HG03025 (cell line): ENCODE measurements at regions not wholly inside any gene's neighbourhood (a gene's known extent, or its start where the extent isn't known, plus 50 kb on each side); places are given as distances from the start of the nearest gene placed in this dataset.
"Not testable (repeated sequence)": the region's sequence is repeated elsewhere in the genome, so short reads cannot be mapped to it uniquely, and the experiment has no call there.

ENCODE experiments used
- ATAC-seq: cut with Tn5 transposase; IDR thresholded peaks from one replicate; pipeline ENCODE4 v1.9.1; 2021; ENCODE audit warnings: mild to moderate bottlenecking, moderate library complexity; ENCODE audit not compliant: unreplicated experiment, low FRiP score

DNA sequence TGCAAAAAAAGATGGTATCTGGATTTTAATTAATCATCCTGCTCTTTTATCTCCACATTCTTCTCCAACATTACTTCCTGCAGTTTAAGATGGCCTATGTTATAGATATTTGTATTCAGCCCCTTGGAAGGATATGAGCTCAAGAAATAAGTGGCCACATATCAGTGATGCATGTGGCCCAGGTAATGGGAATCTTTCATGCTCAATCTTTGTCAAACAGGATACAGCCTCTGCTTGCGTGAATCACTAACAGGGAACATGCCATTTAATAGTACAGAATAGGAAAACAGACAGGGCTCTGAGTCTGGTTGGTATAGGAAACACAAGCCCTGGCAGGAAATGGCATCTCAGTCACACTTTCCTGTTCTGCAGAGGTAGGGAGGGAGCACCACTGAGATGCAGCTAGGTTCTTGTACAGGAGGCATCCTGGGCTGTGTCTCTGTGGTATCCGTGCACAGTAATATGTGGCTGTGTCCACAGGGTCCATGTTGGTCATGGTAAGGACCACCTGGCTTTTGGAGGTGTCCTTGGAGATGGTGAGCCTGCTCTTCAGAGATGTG, 774.6 kb downstream of the TMEM121 start:
- not testable (repeated sequence) for ATAC-seq

DNA sequence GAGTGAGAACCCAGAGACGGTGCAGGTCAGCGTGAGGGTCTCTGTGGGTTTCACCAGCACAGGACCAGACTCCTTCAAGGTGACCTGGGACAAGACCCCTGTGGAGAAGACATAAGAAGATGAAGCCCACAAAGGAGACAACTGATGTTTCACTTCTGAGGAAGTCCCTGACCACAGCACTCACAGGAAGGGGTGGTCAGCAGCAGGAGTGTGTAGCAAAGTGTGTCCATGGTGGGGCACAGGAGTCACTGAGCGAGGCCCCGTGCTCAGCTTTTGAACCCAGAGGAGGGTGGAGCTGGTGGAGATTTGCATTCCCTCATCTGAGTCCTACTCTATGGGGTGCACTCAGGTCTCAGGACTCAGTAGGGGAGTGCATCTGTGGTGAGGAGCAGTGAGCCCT, 775.2 kb downstream of the TMEM121 start:
- not testable (repeated sequence) for ATAC-seq

DNA sequence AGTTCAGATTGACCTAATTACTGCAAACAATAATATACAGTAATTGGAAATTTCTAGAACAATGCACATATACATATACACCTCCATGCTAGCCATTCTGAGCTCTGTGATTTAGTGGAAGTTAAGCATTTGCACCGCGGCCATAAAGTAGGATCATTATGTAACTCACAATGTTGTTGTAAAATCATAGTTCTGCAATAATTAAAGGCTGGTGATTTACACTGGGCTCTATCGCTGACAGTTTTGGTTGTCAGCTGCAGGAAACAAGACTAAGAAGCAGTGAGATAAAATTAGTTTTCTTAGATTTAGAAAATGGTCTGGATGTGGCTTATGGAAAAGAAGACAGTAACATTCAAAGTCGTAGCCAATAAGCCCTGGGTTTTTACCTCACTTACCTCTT, 776.3 kb downstream of the TMEM121 start:
- ATAC-seq: no peak

DNA sequence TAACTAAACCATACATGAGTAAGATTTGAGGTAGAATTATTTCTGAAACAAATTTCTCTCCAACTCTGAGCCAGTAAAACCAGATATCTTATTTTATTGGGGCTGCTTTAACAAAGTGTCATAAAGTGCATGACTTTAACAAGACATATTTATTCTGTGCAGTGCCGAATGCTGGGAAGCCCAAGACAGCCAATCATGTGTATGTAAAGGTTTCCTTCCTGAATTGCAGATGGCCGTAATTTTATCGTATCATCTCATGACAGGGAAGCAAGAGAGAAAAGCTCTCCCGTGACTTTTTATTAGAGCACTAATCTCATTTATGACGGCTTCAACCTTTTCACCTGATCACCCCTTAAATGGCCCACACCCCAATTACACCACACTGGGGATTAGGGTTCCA, 777.9 kb downstream of the TMEM121 start:
- no peak for ATAC-seq

DNA sequence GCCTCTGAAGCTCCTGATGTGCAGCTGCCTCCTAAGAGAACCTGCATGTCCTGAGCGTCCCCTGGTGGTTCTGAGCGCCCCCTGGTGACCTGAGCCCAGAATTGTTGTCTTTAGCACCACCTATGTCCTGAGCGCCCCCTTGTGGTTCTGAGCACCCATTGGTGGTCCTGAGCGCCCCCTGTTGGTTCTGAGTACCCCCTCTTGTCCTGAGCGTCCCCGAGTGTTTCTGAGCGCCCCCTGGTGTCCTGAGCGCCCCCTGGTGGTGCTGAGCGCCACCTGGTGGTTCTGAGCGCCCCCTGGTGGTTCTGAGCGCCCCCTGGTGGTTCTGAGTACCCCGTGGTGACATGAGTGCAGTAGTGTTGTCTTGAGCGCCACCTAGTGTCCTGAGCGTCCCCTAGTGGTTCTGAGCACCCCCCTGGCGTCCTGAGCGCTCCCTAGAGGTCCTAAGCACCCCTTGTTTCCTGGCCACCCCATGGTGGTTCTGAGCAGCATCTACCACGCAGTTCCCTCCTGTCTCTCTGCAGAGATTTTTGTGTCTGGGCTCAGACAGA, 782.5 kb downstream of the TMEM121 start:
- ATAC-seq: peak; percentile 74

DNA sequence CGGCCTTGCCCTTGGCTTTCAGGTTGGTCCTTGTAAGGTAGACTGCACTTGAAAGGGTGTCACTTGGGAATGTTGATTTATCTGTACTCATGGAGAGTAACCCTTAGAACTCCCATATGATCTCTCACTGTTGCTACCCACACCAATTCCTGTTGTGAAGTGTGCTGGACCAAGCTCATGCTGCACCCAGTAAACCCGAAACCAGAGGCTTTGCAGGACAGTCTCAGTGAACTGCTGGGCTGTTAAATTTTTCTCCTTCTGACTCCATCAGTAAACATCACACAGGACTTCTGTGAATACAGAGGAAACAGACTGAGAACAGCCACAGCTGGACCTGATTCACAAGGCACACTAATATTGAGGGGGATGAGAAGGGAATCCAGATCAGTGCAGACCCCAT, 783.0 kb downstream of the TMEM121 start:
- no peak for ATAC-seq

DNA sequence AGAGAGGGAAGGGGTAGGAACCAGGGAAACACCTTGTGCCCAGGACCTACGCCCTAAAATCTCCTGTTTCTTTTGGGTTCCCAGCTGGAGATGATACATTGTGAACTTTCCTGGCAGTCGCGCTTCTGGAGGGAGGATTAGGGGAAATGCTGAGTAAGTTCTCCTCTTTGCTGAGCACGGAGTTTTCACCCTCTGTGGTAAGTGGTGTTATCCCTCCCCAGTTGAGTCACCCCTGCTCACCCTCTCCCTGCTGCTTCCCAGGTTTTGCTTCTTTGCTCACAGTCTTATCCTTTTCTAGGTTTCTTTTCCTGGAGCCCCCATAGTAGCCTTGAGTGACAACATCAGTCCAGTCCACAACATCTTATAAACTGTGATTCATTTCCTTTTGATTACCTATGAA, 789.1 kb downstream of the TMEM121 start:
- no peak for ATAC-seq

DNA sequence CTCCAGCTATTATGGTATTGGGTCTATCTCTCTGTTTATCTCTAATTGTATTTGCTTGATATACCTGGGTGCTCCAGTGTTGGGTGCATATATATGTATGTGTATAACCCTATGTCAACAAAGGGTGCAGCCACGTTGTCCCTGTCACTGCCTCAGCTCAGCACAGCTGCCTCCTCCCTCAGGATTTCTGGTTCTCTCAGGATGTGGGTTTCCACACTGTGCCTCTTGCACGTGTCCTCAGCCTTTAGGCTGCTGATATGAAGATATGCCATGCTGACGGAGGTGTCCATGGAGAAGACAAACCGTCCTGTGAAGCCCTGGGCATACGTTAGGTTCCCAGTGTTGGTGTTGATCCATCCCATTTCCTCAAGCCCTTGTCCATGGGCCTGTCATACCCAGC, 791.2 kb downstream of the TMEM121 start:
- no peak for ATAC-seq

DNA sequence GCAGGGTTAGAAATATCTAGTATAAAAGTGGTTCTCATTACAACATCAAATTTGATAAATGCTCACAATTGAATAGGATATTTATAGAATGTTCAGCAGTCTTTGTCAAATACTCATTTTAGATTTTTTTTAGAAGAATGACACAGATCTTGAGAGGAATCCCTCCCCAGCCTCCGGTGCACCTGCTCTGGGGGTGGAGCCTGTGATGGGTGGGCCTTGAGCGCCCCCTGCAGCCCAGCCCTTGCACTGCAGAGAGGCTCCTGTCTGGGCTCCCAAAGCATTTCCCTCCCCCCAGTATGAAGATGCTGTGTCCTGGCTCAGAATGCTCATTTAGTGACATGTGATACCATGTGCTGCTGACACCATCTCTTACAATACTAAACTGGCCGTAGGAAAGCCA, 792.3 kb downstream of the TMEM121 start:
- no peak for ATAC-seq

DNA sequence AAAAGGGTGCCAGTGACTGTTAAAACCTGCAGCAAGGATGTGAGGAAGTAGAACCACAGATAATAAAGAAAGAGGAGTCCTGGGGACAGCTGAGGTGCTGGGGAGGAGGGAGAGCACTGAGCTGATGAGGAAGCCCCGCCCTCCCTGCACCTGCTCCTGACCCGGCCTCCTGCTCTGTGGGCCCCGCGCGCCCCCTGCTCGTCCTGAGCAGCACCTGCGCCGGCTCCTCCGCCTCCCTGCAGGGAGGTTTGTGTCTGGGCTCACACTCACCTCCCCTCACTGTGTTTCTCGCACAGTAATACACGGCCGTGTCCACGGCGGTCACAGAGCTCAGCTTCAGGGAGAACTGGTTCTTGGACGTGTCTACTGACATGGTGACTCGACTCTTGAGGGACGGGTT, 797.6 kb downstream of the TMEM121 start:
- not testable (repeated sequence) for ATAC-seq

DNA sequence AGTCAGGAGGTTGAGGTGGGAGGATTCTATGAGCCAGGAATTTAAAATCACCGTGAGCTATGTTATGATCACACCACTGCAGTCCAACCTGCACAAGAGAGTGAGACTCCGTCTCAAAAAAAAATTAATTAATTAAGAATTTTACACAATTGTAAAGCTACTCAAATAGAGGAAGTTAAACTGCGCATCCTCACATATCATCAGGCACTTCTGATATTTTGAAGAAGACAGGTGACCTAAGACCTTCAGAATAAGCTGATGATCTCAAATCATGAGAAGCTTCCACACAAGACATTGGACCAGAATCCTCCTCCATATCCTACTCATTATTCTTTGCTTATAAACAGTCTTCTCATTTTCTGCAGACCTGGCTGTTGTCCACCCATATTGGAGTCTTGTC, 800.9 kb downstream of the TMEM121 start:
- ATAC-seq: no peak

DNA sequence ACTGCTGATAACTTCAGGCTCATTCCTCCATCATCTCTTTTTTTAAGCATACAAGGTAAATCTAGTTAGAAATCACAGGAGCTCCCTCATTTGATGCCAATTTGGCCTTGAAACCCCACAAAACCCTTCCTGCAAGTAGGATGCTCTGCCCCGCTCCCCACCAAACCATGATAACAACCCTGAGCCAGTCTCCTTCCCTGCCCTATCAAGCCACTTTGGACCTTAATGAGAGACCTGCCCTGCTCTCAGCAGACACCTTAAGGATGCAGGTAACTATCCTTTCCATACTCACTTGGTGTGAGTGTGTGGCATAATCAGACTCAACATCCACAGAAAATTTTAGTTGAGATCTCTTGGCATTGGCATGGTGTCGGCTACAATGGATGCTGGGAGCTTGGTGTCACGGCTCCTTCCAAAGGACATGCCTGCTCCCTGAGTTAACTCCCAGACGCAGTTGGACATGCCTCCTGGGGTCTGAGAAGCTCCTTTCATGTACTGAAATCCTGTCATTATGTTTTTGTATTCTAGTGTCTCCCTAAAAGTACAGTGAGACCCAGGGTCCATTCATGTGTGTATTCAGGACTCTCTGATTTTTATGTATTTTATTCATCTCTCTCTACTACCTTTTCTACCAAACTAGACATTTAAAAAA, 801.4 kb downstream of the TMEM121 start:
- ATAC-seq: not testable (repeated sequence)

DNA sequence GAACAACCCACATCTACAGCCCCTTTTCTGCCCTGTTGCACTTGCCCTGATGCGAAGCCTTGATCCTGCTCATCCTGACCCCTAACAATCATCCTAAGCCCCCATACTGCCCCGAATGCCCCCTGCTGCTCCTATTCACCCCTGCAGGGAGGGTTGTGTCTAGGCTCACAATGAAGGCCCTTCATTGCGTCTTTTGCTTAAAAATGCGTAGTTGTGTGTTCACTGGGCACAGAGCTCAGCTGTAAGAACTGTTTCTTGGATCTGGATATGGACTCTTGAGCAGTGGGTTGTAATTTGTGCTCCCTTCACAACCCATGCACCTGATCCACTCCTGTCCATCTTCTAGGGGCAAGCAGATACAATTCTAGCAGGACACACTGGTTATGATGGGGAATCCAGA, 802.9 kb downstream of the TMEM121 start:
- not testable (repeated sequence) for ATAC-seq

DNA sequence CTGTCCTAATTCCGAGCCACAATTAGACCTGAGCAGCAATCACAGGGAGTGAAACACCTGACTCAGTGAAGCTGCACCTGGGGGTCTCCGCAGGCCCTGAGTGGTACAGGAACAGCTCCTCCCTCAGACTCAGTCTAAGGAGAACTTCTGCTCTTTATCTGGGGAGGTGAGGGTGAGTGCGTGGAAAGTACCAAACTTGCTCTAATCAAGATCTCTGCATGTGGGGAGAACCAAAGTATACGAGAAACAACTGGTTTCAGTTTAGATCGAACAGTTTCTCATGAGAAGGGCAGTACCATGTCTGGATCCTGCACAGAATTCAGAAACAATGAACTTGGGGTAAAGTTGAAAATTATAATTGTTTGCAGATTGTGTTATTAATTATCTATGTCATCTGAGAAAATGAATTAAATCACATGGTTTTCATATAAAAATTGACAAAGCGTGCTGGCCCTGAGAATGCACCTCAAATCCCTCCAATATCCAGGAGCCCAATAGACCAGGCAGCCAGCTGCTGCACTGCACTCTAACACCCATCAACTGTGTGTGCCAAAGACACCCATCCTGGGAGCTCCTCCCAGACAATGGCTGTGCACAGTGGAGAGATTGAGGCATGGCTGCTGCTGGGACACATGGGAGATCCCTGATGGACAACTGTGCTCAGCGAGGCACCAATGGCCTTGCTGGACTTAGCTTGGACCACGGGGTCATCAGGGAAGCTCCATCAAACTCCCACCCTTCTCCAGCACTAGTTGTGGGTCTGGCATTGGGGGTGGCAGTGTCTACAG, 803.8 kb downstream of the TMEM121 start:
- not testable (repeated sequence) for ATAC-seq

DNA sequence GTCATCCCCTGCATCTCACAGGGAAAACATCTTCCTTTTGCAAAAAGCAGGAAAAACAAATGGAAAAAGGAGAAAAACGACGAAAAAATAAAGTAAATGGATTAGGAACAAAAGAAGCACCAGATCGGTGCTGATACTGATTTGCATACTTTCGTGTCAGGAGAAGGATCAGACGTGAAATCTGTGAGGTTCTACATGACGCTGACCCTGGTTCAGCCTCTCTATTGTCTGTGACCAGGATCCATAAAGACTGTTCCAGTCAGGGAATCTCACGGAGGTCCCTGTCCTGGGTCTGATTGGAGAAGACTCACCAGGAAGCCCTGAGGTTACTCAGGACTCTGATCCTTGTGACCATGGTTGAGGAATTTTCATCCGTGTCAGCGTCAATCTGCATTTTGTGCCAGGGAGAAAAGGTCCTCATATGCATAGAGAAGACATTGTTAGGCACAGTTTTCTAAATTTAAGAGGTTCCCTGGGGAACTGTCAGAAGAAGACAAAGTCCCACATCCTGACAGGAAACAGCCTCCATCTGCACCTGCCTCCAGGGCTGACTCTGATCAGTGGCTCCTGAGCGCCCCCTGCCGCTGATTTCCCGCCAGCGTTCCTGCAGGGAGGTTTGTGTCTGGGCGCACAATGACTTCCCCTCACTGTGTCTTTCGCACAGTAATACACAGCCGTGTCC, 808.2 kb downstream of the TMEM121 start:
- ATAC-seq: not testable (repeated sequence)

DNA sequence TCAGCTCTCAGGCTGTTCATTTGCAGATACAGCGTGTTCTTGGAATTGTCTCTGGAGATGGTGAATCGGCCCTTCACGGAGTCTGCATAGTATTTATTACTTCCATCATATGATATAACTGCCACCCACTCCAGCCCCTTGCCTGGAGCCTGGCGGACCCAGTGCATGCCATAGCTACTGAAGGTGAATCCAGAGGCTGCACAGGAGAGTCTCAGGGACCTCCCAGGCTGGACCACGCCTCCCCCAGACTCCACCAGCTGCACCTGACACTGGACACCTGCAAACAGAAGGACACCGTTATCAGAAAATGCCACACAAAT, 808.7 kb downstream of the TMEM121 start:
- not testable (repeated sequence) for ATAC-seq

DNA sequence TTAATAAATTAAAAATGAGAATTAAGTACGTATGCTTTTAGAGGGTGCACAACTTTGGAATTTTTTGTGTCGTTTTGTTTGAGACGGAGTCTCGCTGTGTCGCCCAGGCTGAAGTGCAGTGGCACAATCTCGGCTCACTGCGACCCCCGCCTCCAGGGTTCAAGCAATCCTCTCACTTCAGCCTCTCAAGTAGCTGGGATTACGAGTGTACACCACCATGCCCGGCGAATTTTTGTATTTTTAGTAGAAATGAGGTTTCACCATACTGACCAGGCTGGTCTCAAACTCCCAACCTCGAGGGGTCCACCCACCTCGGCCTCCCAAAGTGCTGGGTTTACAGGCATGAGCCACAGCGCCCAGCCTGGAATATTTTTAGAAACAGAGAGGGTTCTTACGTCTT, 812.4 kb downstream of the TMEM121 start:
- not testable (repeated sequence) for ATAC-seq

DNA sequence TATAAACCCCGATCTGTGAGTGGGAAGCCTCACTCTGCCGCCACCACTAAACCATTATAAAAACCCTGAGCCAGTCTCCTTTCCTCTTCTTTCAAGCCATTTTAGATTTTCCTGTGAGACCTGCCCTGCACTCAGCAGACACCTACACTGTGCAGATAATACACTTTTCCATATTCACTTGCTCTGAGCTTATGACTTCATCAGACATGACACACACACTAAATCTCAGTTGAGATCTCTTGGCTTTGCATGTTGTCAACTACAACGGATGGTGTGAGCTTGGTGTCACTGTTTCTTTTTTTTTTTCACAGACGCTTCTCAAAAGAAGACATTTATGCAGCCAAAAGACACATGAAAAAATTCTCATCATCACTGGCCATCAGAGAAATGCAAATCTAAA, 814.3 kb downstream of the TMEM121 start:
- ATAC-seq: not testable (repeated sequence)

DNA sequence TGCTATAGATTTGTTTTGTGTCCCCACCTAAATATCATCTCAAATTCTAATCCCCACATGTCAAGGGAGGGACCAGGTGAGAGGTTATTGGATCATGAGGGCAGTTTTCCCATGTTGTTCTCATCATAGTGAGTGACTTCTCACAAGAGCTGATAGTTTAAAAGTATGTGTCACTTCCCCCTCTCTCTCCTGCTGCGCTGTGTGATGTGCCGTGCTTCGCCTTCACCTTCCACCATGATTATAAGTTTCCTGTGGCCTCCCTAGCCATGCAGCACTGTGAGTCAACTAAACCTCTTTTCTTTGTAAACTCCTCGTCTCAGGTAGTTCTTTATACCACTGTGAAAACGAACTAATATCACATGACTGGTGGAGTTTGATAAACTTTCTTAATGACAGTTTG, 814.8 kb downstream of the TMEM121 start:
- not testable (repeated sequence) for ATAC-seq

DNA sequence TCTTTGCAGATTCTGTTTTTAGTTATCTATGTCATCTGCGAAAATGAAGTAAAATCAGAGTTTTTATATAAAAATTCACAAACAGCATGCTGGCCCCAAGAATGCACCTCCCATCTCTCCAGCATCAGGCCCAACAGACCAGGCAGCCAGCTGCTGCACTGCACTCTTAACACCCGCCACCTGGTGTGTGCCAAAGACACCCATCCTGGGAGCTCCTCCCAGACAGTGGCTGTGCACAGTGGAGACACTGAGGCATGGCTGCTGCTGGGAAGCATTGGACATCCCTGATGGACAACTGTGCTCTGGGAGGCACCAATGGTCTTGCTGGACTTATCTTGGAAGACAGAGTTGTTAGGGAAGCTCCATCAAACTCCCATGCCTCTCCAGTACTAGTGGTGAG, 817.2 kb downstream of the TMEM121 start:
- ATAC-seq: no peak

DNA sequence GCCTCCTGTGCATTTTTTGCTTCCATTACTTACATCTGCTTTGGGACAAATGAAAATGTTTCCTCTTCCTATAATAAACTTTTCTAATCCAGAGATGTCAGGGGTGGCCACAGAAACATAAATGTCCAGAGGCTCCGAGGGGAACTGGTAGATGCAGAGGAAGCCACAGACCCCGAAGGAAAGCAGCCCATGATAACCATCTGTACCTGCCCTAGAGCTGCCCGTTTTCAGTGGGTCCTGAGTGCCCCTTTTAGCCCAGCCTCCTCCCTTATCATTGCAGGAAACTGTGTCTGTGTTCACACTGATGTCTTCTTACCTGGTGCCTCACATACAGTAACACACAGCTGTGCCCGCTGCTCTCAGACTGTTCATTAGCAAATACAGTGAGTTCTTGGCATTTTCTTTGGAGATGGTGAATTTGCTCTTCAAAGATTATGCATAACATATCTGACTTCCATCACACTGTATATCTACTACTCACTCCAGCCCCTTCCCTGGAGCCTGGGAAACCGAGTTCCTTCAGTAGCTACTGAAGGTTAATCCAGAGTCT, 817.8 kb downstream of the TMEM121 start:
- ATAC-seq: not testable (repeated sequence)
